Smooth muscle cell (in vitro differentiated cells): ENCODE measurements at regions not wholly inside any gene's neighbourhood (a gene's known extent, or its start where the extent isn't known, plus 50 kb on each side); places are given as distances from the start of the nearest gene placed in this dataset.

Experiments
- DNase-seq: peaks from one replicate; lab custom pipeline; 2025; ENCODE audit not compliant: unreplicated experiment; lab: John Stamatoyannopoulos, UW
- H2AFZ ChIP-seq: fragments of 200-600 bp; sonication (generic); 2 replicates; pipeline ENCODE4 v1.6.0; 2016; ENCODE audit warnings: antibody characterized with exemption, low read depth, mild to moderate bottlenecking
- H3F3A ChIP-seq: fragments of 200-600 bp; sonication (generic); 2 replicates; pipeline ENCODE4 v1.6.0; 2017; ENCODE audit warnings: antibody characterized with exemption, low read depth
- H3K27ac ChIP-seq: fragments of 200-600 bp; sonication (generic); 2 replicates; pipeline ENCODE4 v1.5.1; 2016; ENCODE audit warnings: low read depth, mild to moderate bottlenecking
- H3K27me3 ChIP-seq: fragments of 200-600 bp; sonication (generic); 2 replicates; pipeline ENCODE4 v1.6.1; 2016; ENCODE audit warnings: low read depth, mild to moderate bottlenecking
- H3K36me3 ChIP-seq: fragments of 200-600 bp; sonication (generic); 2 replicates; pipeline ENCODE4 v1.5.1; 2016; ENCODE audit warnings: low read depth
- H3K4me1 ChIP-seq: fragments of 200-600 bp; sonication (generic); 2 replicates; pipeline ENCODE4 v1.5.1; 2016; ENCODE audit warnings: low read depth
- H3K4me2 ChIP-seq: fragments of 200-600 bp; sonication (generic); 2 replicates; pipeline ENCODE4 v1.6.0; 2016; ENCODE audit warnings: mild to moderate bottlenecking
- H3K4me3 ChIP-seq: fragments of 200-600 bp; sonication (generic); 2 replicates; pipeline ENCODE4 v1.5.1; 2016; ENCODE audit warnings: mild to moderate bottlenecking
- H3K79me2 ChIP-seq: fragments of 200-600 bp; sonication (generic); 2 replicates; pipeline ENCODE4 v1.6.0; 2016; ENCODE audit warnings: low read depth, mild to moderate bottlenecking
- H3K9ac ChIP-seq: fragments of 200-600 bp; sonication (generic); 2 replicates; pipeline ENCODE4 v1.6.0; 2016; ENCODE audit warnings: low read depth
- H3K9me3 ChIP-seq: fragments of 200-600 bp; sonication (generic); replicated peaks from 2 replicates; pipeline ENCODE4 v1.5.1; 2016; ENCODE audit warnings: low read depth
- H4K20me1 ChIP-seq: fragments of 200-600 bp; sonication (generic); 2 replicates; pipeline ENCODE4 v1.6.0; 2016; ENCODE audit warnings: low read depth
- WGBS: methylation state at CpG from one replicate; pipeline ENCODE4 v1.1.7; 2016; ENCODE audit warnings: low lambda C conversion rate; 5-methylcytosine and 5-hydroxymethylcytosine counted together
- TF ChIP-seq, protein P1 (sequence below): fragments of 200-600 bp; sonication (generic); IDR thresholded peaks from 2 replicates; pipeline ENCODE4 v1.5.1; 2017; ENCODE audit warnings: borderline replicate concordance, mild to moderate bottlenecking, antibody characterized with exemption; ENCODE audit not compliant: insufficient read depth, poor library complexity, severe bottlenecking

DNA sequence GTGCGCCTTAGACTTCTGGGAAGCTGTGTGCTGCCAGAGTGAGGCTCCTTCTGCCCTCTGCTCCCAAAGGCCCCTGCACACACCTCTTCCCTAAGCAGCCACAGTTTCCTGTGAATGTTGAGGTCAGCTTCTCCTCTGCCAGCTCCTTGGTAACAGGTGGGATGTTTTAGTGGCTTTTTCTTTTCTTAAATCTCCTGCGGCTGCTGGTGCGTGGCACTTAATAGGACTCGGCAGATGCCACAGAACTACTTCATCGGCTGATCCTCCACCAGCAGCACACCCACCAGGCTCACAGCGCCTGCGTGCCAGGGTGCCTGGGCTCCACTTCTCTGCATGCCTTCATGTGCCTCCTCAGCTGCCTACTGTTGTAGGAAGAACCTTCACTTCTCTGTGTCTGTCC, 87.8 kb downstream of the RCN1 start:
- Histone ChIP-seq H4K20me1 (no peaks in the 10 kb centered on the region), H3K36me3 (no peaks in the 10 kb centered on the region), H3K9ac (no peak overlapping the region), H3K79me2 (no peaks in the 10 kb centered on the region), H3K9me3 (no peaks in the 10 kb centered on the region), H3K4me2 (no peak overlapping the region), H3F3A (no peaks in the 10 kb centered on the region), H2AFZ (no peak overlapping the region), H3K27me3 (peaks cover 23% of the 10 kb centered on the region), H3K27ac (no peak overlapping the region), H3K4me1 (no peaks in the 10 kb centered on the region), H3K4me3 (no peak overlapping the region)
- no peak for DNase-seq
- TF ChIP-seq, protein P1, sequence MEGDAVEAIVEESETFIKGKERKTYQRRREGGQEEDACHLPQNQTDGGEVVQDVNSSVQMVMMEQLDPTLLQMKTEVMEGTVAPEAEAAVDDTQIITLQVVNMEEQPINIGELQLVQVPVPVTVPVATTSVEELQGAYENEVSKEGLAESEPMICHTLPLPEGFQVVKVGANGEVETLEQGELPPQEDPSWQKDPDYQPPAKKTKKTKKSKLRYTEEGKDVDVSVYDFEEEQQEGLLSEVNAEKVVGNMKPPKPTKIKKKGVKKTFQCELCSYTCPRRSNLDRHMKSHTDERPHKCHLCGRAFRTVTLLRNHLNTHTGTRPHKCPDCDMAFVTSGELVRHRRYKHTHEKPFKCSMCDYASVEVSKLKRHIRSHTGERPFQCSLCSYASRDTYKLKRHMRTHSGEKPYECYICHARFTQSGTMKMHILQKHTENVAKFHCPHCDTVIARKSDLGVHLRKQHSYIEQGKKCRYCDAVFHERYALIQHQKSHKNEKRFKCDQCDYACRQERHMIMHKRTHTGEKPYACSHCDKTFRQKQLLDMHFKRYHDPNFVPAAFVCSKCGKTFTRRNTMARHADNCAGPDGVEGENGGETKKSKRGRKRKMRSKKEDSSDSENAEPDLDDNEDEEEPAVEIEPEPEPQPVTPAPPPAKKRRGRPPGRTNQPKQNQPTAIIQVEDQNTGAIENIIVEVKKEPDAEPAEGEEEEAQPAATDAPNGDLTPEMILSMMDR = no peak
- 97% methylated on average over 7 of the region's 7 CpGs for WGBS

DNA sequence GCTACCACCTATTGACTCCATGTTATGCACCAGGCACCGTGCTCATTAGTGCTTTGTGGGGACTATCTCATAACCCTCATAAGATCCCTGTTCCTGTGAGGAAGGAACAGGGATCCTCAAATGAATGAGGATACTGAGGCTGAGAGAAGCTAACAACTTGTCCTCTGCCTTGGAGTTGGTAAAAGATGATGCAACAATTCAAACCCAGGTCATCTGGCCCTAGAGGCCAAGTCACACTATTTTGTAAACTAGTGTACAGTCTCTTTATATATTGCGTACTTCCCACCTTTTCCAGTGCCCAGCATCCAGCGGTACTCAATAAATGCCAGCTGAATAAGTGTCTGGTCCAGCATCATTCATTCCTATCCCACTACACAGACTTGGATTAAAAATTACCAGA, 92.6 kb downstream of the RCN1 start:
- H3K4me1 ChIP-seq = no peaks in the 10 kb centered on the region
- no peaks in the 10 kb centered on the region for H3K79me2 ChIP-seq
- TF ChIP-seq, protein P1 = no peak
- no peaks in the 10 kb centered on the region for H3F3A ChIP-seq
- H3K27ac ChIP-seq = no peak overlapping the region
- H3K27me3 ChIP-seq = peaks cover 21% of the 10 kb centered on the region
- H3K36me3 ChIP-seq = no peaks in the 10 kb centered on the region
- H4K20me1 ChIP-seq = no peaks in the 10 kb centered on the region
- no peak overlapping the region for H3K4me2 ChIP-seq
- H3K9me3 ChIP-seq = no peaks in the 10 kb centered on the region
- H3K9ac ChIP-seq = no peak overlapping the region
- no peak overlapping the region for H2AFZ ChIP-seq
- WGBS = 93% methylated on average over 3 of the region's 3 CpGs
- DNase-seq = no peak
- H3K4me3 ChIP-seq = no peak overlapping the region

DNA sequence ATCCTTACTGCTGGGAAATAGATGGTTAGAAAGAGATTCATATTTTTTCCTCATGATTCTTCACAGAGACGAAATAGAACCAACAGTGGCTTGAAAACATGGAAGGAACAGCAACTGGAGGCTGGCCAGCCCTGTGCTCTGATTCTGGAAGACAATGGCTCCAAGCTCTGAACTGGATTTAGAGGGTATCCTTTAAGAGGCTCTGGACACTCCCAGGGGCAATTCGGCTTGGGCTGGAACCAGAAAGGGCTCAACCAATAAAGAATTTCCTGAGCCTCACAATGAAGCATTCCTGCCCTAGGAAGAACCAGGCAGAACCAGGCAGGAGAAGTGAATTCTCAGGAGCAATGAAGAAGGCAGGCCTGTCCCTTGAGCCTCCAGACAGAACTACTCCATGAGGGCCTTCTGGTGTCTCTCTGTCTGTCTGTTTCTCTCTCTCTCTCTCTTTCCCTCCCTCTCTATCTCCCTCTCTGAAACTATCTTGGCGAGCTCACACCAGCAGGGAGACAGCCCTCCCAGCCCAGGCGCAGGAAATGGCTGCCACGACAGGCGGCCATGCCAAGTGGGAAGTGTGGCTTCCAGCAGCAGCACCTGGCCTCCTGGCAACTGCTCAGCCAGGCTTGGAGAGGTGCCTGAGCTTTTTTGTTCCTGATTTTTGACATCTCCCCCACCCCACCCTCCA, 93.3 kb downstream of the RCN1 start:
- H4K20me1 ChIP-seq = no peaks in the 10 kb centered on the region
- no peak overlapping the region for H3K4me2 ChIP-seq
- no peak for DNase-seq
- no peaks in the 10 kb centered on the region for H3K9me3 ChIP-seq
- peaks cover 21% of the 10 kb centered on the region for H3K27me3 ChIP-seq
- H3K4me1 ChIP-seq = no peaks in the 10 kb centered on the region
- H3K27ac ChIP-seq = no peak overlapping the region
- TF ChIP-seq, protein P1 = no peak
- no peaks in the 10 kb centered on the region for H3K79me2 ChIP-seq
- H3F3A ChIP-seq = no peaks in the 10 kb centered on the region
- H3K9ac ChIP-seq = no peak overlapping the region
- 95% methylated on average over 6 of the region's 6 CpGs for WGBS
- no peak overlapping the region for H3K4me3 ChIP-seq
- H2AFZ ChIP-seq = no peak overlapping the region
- no peaks in the 10 kb centered on the region for H3K36me3 ChIP-seq
